Keratinocyte (primary cell): ENCODE measurements at regions not wholly inside any gene's neighbourhood (a gene's known extent, or its start where the extent isn't known, plus 50 kb on each side); places are given as distances from the start of the nearest gene placed in this dataset.

Source experiments
- DNase-seq: peaks from one replicate; pipeline ENCODE4 v3.0.0-alpha.2; 2011; ENCODE audit warnings: low read depth, missing footprints, low spot score
- FAIRE-seq: peaks from 2 replicates; lab custom pipeline; 2011; peaks lifted over from hg19 to GRCh38; lab: Jason Lieb, UNC
- H2AFZ ChIP-seq: 2 replicates; pipeline ENCODE4 v1.6.0; 2012; ENCODE audit warnings: low read length, control low read depth, inconsistent platforms; ENCODE audit not compliant: control insufficient read depth
- H3K27ac ChIP-seq: 2 replicates; pipeline ENCODE4 v1.5.1; 2011; ENCODE audit warnings: low read length; ENCODE audit not compliant: control insufficient read depth, insufficient read depth
- H3K27me3 ChIP-seq: 3 replicates; pipeline ENCODE4 v1.6.0; 2011; ENCODE audit warnings: low read length; ENCODE audit not compliant: control insufficient read depth, insufficient read depth; ENCODE audit errors: extremely low read depth
- H3K36me3 ChIP-seq, 2 experiments: 2 replicates in 1 of 2; 3 replicates in 1 of 2; pipeline ENCODE4 v1.5.1; 2011; ENCODE audit warnings: low read length in 2 of 2, mild to moderate bottlenecking in 1 of 2; ENCODE audit not compliant: control insufficient read depth in 2 of 2, insufficient read depth in 2 of 2; ENCODE audit errors: extremely low read depth in 1 of 2
- H3K4me1 ChIP-seq: 3 replicates; pipeline ENCODE4 v1.5.1; 2011; ENCODE audit warnings: low read length; ENCODE audit not compliant: control insufficient read depth, insufficient read depth; ENCODE audit errors: extremely low read depth
- H3K4me2 ChIP-seq: 3 replicates; pipeline ENCODE4 v1.6.0; 2011; ENCODE audit warnings: low read depth, low read length; ENCODE audit not compliant: control insufficient read depth, insufficient read depth; ENCODE audit errors: extremely low read depth
- H3K4me3 ChIP-seq, 3 experiments: fragments of 200-600 bp in 1 of 3; sonication (generic) in 1 of 3; 2 replicates in 2 of 3; 3 replicates in 1 of 3; pipeline ENCODE4 v1.5.1; 2011 to 2016; ENCODE audit warnings: low read length in 3 of 3, mild to moderate bottlenecking in 3 of 3, control low read depth in 2 of 3, inconsistent platforms in 1 of 3, low read depth in 1 of 3, mixed read lengths in 1 of 3, mixed run types in 1 of 3, moderate library complexity in 1 of 3; ENCODE audit not compliant: control insufficient read depth in 2 of 3, insufficient read depth in 2 of 3; ENCODE audit errors: extremely low read depth in 1 of 3
- H3K79me2 ChIP-seq: 2 replicates; pipeline ENCODE4 v1.6.0; 2012; ENCODE audit warnings: low read length; ENCODE audit not compliant: control insufficient read depth, insufficient read depth
- H3K9ac ChIP-seq: 3 replicates; pipeline ENCODE4 v1.6.0; 2011; ENCODE audit warnings: low read length; ENCODE audit not compliant: control insufficient read depth, insufficient read depth; ENCODE audit errors: extremely low read depth
- H3K9me1 ChIP-seq: 3 replicates; pipeline ENCODE4 v1.6.0; 2011; ENCODE audit warnings: low read length; ENCODE audit not compliant: control insufficient read depth, insufficient read depth; ENCODE audit errors: extremely low read depth
- H3K9me3 ChIP-seq: 2 replicates; pipeline ENCODE4 v1.5.1; 2012; ENCODE audit warnings: low read depth, low read length; ENCODE audit not compliant: control insufficient read depth
- H4K20me1 ChIP-seq: 3 replicates; pipeline ENCODE4 v1.6.0; 2011; ENCODE audit warnings: low read length; ENCODE audit not compliant: control insufficient read depth, insufficient read depth; ENCODE audit errors: extremely low read depth
- CTCF ChIP-seq, 3 experiments: IDR thresholded peaks in 1 of 3; conservative IDR thresholded peaks in 1 of 3; optimal IDR thresholded peaks in 1 of 3; 2 replicates in 2 of 3; 3 replicates in 1 of 3; pipeline versions ENCODE3 to v1.5.1; 2011; ENCODE audit warnings: low read length in 3 of 3, mild to moderate bottlenecking in 3 of 3, moderate library complexity in 2 of 3, control low read depth in 1 of 3, inconsistent platforms in 1 of 3; ENCODE audit not compliant: insufficient read depth in 2 of 3; ENCODE audit errors: extremely low read depth in 1 of 3
- EZH2 ChIP-seq: IDR thresholded peaks from one replicate; pipeline ENCODE4 v1.6.1; 2012; ENCODE audit warnings: inconsistent platforms, mild to moderate bottlenecking, low read length, moderate library complexity
- dilution Hi-C: fragments of 300-500 bp; cut with MboI; formaldehyde crosslinking; loops from one replicate; pipeline ENCODE4 v1.7.0; 2020; ENCODE audit warnings: low sequenced_read_pairs; ENCODE audit not compliant: extremely low pct_ligation_motif_present

GRCh38 chr1:25110485-25110884 is 121.8 kb downstream of the SYF2 start:
- Histone ChIP-seq H3K27me3 (peaks cover 19% of the 10 kb centered on the region), H3K27ac (no peak overlapping the region), H4K20me1 (no peaks in the 10 kb centered on the region), H3K9me1 (no peaks in the 10 kb centered on the region), H3K4me2 (no peak overlapping the region), H2AFZ (no peak overlapping the region), H3K9ac (no peak overlapping the region), H3K36me3 (no peaks in the 10 kb centered on the region), H3K4me3 (no peak overlapping the region), H3K79me2 (no peaks in the 10 kb centered on the region), H3K4me1 (no peaks in the 10 kb centered on the region), H3K9me3 (peaks cover 3% of the 10 kb centered on the region)
- TF ChIP-seq EZH2 = no peak
- DNase-seq (no peak), FAIRE-seq (no peak)
- dilution Hi-C loops = no loop called here

GRCh38 chr1:25110036-25110435 is 122.3 kb downstream of the SYF2 start:
- Histone ChIP-seq H3K9me1 (no peaks in the 10 kb centered on the region), H3K9ac (no peak overlapping the region), H3K36me3 (no peaks in the 10 kb centered on the region), H4K20me1 (no peaks in the 10 kb centered on the region), H3K4me1 (no peaks in the 10 kb centered on the region), H3K27ac (no peak overlapping the region), H3K4me2 (no peak overlapping the region), H3K27me3 (peaks cover 15% of the 10 kb centered on the region), H3K4me3 (no peak overlapping the region), H3K9me3 (peaks cover 3% of the 10 kb centered on the region), H2AFZ (no peak overlapping the region), H3K79me2 (no peaks in the 10 kb centered on the region)
- TF ChIP-seq CTCF (optimal IDR thresholded peaks at IDR 0.05 in 1 of 3, IDR thresholded peaks at IDR 0.05 in 1 of 3, conservative IDR thresholded peaks at IDR 0.05 in 1 of 3; ENCODE audit: extremely low read depth in 1 of 3, insufficient read depth in 2 of 3, low read length in 3 of 3) (no peak), EZH2 (no peak)
- no peak for FAIRE-seq
- dilution Hi-C loops = no loop called here
- DNase-seq = no peak

- FAIRE-seq (no peak), DNase-seq (no peak)
- no peaks in the 10 kb centered on the region for H4K20me1 ChIP-seq
- no peaks in the 10 kb centered on the region for H3K4me1 ChIP-seq
- H3K9me1 ChIP-seq = no peaks in the 10 kb centered on the region
- no peaks in the 10 kb centered on the region for H3K79me2 ChIP-seq
- TF ChIP-seq CTCF (optimal IDR thresholded peaks at IDR 0.05 in 1 of 3, IDR thresholded peaks at IDR 0.05 in 1 of 3, conservative IDR thresholded peaks at IDR 0.05 in 1 of 3; ENCODE audit: extremely low read depth in 1 of 3, insufficient read depth in 2 of 3, low read length in 3 of 3) (no peak), EZH2 (no peak)
- dilution Hi-C loops = no loop called here
- H3K27me3 ChIP-seq = peaks cover 12% of the 10 kb centered on the region
- H3K4me2 ChIP-seq = no peak overlapping the region
- H3K4me3 ChIP-seq = no peak overlapping the region
- H3K36me3 ChIP-seq = no peaks in the 10 kb centered on the region
- H2AFZ ChIP-seq = no peak overlapping the region
- peaks cover 3% of the 10 kb centered on the region for H3K9me3 ChIP-seq
- no peak overlapping the region for H3K27ac ChIP-seq
- no peak overlapping the region for H3K9ac ChIP-seq
These were observed 122.8 kb downstream of the SYF2 start for GRCh38 chr1:25109531-25109951.
